ENCODE measurements at regions not wholly inside any gene's neighbourhood (a gene's known extent, or its start where the extent isn't known, plus 50 kb on each side); places are given as distances from the start of the nearest gene placed in this dataset.

DNA sequence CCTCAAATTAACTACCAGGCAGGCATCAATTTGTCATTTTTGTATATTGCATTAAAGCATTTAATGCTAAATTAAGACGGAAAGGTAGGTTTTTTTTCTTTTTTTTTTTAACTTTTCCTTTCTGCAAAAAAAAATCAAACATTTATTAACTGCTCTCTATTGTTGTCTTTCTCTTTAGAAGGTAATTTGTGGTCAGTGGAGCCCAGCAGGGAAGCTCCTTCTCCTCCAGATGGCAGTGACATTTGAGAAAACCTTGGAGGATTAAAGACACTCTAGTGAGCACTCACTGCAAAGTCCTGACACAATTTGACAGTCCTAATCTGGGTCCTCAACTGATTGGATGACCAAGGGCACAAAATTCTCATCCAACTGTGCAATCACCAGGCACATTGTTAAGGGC is 102.4 kb downstream of the SLIT2 start:
- no peak for DNase-seq

DNA sequence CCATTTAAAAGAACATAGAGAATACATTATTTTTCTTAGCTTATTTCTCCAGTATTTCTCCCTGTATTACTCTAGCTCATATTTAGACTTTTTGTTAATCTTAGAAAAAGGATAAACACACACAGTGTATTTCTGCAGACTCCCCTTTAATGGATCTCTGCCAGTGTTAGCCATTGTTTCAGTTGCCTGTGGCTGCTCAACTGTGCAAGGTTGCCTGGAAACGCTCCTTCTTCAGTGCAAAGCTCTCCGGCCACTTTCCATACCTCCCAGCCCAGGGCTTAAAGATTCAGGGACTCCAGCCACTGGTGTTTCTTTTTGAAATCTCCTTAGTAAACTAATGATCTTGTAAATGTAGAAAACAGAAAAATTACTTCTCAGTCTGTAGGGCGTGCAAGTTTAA is 104.9 kb downstream of the SLIT2 start:
- DNase-seq = no peak

DNA sequence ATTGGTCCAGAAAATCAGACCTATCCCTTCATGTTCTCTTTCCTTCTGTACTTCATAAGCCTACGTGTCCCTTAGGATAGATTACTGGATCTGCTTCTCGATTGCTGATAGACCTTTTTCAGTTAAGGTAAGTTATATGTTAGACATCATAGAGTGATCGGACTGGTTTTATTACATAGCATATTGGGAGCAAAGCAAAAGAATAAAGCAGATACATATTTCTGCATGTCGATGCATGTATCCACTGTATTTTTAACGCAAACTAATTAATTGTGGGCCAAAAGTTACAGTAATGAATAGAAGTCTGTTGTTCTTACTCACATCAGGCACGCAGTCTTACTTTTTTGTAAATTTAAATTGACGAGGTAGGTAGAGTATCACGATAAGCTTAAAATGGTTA is 106.4 kb downstream of the SLIT2 start:
- DNase-seq = no peak

DNA sequence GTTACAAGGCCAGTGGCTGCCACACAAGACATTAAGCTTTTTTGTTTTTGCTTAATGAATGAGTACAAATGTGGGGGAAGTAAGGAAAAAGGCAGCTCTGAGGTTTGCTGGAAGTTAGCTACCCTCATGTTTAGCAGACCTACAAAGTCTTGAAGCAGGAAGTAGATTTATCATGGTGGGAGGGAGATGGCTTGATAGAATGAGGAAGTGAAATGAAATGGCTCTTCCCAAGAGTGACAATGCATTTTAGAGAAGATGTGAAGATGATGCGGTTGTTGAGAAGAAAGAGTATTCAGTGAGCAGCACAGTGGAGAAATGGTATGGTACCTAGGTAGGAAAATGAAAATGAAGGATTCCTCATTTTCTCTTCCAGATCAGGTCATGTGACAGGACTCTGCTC is 108.0 kb downstream of the SLIT2 start:
- DNase-seq = no peak

DNA sequence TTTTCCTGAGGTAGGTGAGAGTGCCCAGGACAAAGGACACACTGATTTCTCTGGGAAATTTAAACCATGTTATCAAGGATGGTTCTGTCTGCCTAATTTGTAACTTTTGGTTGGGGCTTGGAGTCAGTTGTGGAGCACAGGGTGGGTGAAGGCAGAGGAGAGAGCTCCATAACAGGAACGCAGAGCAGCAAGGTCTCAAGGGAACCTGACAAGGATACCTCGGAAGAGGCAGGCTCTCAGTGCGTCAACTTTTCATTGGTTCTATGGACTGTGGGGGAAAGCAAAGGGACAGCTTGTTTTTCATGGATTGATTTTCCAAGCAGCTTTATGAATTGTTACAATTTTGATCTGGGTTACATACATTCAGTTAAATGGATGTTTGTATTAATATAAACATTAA is 110.4 kb downstream of the SLIT2 start:
- DNase-seq = no peak

GRCh38 chr4:20364969-20365368 is 113.3 kb downstream of the SLIT2 start:
- DNase-seq = no peak

DNA sequence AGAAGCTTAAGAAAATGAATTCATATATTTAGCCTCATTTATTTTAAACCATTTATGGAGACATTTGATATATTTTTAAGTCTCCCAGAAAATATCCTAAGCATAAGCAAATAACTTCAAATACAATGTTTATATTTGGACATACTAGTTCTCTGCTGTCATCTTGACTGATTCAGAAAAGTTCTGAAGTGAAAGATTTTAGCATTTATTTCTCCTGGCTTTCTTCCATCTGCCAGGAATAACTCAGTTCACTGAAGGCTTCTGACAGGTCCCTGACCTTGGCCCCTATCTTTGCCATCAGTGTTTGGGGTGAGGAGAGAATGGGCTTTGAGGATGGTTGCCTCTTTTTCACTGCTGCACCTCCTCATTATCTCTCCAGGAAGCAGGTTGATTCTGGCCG is 115.7 kb downstream of the SLIT2 start:
- no peak for DNase-seq

DNA sequence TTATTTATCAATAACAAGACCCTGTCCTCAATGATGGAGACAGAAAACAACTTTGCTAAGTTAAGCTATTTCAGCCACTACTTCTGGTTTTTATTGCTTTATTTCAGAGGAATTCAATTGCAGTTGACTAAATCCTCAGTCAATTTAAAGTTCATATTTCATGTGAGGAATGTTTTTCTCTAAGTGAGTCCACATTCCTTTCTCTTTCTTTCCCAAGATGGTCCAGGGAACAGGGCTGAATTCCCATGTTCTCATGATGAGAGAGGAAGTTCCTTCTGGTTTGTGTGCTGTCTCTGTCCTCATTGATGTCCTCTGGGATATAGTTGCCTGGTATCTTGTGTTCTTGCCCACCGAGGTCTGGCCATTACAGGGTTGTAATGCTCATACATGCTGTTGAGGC is 117.2 kb downstream of the SLIT2 start:
- DNase-seq = no peak

GRCh38 chr4:20370274-20370673 is 118.6 kb downstream of the SLIT2 start:
- DNase-seq = no peak

- no peak for DNase-seq
Observed at GRCh38 chr4:20376070-20376469, 124.4 kb downstream of the SLIT2 start.

DNA sequence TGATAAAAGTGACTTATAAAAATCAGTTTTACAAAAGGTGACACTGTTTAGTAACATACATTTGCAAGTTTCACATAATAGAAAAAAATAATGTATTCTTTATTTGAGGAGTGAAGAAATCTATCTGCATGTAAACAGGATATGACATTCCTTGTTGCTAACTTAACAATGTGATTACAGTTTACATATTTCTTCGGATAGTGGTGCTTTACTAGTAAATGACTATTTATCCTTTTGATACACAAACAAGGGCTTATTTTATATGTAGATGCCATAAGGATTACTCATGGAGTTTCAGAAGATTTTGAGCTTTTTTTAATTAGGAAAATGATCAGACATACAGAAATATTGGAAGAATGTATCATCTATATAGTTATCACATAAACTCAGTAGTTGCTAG is 126.5 kb downstream of the SLIT2 start:
- no peak for DNase-seq

DNA sequence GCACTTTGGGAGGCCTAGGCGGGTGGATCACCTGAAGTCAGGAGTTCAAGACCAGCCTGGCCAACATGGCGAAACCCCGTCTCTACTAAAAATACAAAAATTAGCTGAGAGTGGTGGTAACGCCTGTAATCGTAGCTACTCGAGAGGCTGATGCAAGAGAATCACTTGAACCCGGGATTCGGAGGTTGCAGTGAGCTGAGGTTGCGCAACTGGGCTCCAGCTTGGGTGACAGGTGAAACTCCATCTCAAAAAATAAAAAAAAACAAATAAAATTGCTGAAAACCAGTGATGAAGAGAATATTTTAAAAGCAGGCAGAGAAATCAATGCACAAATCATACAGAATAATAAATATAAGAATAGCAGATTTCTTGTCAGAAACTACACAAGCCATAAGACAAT is 129.3 kb downstream of the SLIT2 start:
- DNase-seq = no peak

DNA sequence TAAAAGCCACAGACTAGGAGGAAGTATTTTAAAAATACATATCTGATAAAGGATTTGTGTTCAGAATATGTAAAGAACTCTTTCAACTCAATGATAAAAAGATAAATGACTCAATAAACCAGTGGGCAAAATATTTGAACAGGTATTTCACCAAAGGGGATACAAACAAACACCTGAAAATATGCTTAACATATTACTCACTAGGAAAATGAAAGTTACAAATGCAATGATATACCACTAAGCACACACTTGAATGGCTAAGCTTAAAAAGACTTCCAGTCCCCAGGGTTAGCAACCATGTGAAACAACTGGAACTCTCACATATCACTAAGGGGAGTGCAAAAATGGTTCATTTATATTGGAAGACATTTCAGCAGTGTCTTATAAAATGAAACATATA is 131.6 kb downstream of the SLIT2 start:
- DNase-seq = no peak

- DNase-seq = no peak
Observed at GRCh38 chr4:20383969-20384368, 132.3 kb downstream of the SLIT2 start.

- DNase-seq = no peak
Observed at GRCh38 chr4:20384456-20384855, 132.8 kb downstream of the SLIT2 start.

- no peak for DNase-seq
Observed at GRCh38 chr4:20386001-20386740, 134.5 kb downstream of the SLIT2 start.

- DNase-seq = no peak
Observed at GRCh38 chr4:20386906-20387305, 135.2 kb downstream of the SLIT2 start.

- no peak for DNase-seq
Observed at GRCh38 chr4:20391198-20391597, 139.5 kb downstream of the SLIT2 start.

- no peak for DNase-seq
Observed at GRCh38 chr4:20391912-20392311, 140.2 kb downstream of the SLIT2 start.

DNA sequence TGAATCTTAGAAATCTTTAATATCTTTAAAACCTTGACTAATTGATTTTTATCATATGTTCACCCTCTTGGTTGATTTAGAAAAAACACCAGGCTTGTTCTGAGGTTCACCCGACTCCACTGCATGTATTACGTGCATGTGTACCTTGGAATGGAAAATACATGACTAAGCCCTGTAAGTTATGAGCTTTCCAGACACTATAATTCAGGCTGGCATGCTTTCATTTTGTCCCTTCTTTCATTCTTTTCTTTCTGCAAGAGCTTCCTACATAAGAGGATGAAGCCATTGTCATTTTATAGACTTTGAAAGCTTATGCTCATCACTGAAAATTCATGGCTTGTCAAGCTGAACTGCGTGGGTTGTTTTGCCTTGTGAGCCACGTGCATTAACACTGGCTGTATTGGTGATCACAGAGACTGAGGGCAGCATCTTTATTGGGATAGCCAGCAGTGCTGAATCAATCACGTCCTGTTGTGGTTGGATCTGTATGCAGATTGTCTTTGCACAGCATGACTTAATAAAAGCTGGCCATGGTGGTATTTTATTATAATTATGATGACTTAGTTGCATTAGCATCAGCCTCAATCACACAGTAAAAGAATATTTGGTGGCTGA is 141.9 kb downstream of the SLIT2 start:
- no peak for DNase-seq

DNA sequence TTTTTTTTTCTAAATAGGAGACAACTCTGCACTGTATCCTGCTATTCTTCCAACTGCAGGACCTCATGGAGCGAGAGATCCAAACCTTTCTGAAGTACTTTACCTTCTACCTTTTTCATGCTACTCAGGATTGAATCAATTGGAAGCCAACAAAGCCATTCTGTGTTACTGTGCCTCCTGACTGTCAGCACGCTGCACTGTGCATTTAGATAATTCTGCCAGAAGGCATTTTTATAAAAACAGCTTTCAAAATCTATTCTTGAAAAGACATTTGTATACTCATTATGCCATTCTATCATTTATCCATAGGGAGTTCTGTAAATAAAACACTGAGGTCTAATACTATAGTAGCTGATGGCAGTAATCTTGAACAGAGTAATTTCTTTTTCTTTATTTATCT is 142.8 kb downstream of the SLIT2 start:
- no peak for DNase-seq

- DNase-seq = no peak
Observed at GRCh38 chr4:20395160-20395773, 143.6 kb downstream of the SLIT2 start.

DNA sequence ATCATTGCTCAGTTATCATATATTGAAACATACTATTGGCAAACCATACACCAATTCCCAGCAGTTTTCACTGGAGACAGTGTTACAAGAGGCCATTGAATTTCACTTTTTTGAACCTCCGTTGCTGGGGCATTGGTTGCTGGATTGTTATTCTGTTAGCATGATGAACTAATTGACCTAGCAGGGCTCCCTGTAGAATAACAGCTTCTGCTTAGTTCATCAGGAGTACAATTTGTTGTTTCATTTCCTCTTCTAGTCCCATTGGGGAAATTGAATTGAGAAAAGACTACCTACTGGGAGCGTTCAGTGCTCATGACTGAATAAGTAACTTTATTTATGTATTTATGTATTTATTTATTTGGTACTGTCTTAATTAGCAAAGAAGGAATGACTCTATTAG is 151.6 kb downstream of the SLIT2 start:
- DNase-seq = no peak

- no peak for DNase-seq
Observed at GRCh38 chr4:20403846-20404245, 152.1 kb downstream of the SLIT2 start.

- no peak for DNase-seq
Observed at GRCh38 chr4:20408611-20409010, 156.9 kb downstream of the SLIT2 start.

Data from NCI-H1694 (cell line).